OCI-LY3 (cell line): ENCODE measurements at regions not wholly inside any gene's neighbourhood (a gene's known extent, or its start where the extent isn't known, plus 50 kb on each side); places are given as distances from the start of the nearest gene placed in this dataset.

Source experiments
- CTCF ChIP-seq: fragments of 200-600, 300-600 bp; sonication (generic); IDR thresholded peaks from 2 replicates; pipeline ENCODE4 v1.5.1; 2014; ENCODE audit warnings: antibody characterized with exemption, low read length, low read depth
- EZH2phosphoT487 ChIP-seq: fragments of 200-600 bp; shearing (Covaris generic); IDR thresholded peaks from 2 replicates; pipeline ENCODE4 v1.6.1; 2018; ENCODE audit warnings: antibody characterized with exemption, mixed run types, low read depth

- TF ChIP-seq CTCF: no peak
- no peak for TF ChIP-seq EZH2phosphoT487
Measured at GRCh38 chr1:69073176-69073575, 494.5 kb upstream of the LRRC7 start.
